HG03439 (cell line): ENCODE measurements at regions not wholly inside any gene's neighbourhood (a gene's known extent, or its start where the extent isn't known, plus 50 kb on each side); places are given as distances from the start of the nearest gene placed in this dataset.
"Not testable (repeated sequence)": the region's sequence is repeated elsewhere in the genome, so short reads cannot be mapped to it uniquely, and the experiment has no call there.

Experiments
- ATAC-seq: cut with Tn5 transposase; IDR thresholded peaks from one replicate; pipeline ENCODE4 v1.9.1; 2021; ENCODE audit warnings: mild to moderate bottlenecking, moderate library complexity; ENCODE audit not compliant: unreplicated experiment

- no peak for ATAC-seq
Observed at GRCh38 chr4:60718874-60719273, 481.3 kb upstream of the ADGRL3 start.

GRCh38 chr4:60721685-60722084 lies 478.4 kb upstream of the ADGRL3 start:
- ATAC-seq: no peak

GRCh38 chr4:60723796-60724195 lies 476.3 kb upstream of the ADGRL3 start:
- no peak for ATAC-seq

- ATAC-seq: no peak
Observed at GRCh38 chr4:60724623-60725022, 475.5 kb upstream of the ADGRL3 start.

GRCh38 chr4:60726779-60727178 lies 473.3 kb upstream of the ADGRL3 start:
- ATAC-seq: no peak

DNA sequence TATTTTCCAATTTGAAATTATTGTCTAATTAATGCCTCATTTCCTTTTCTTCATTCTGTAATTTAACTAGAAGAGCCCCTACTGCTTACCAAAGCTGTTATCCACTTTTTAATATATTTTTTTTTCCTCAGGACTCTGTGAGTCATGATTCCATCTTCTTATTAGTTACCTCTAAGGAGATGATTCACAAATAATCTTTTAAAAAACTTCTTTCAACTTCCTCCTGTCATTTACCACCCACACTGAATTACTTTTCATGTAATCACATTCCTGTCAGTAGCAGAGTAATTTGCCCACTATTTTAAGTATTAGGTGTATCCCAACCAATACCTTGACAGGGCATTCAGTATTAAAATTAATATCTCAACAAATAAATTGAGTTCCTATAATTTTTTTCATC lies 470.9 kb upstream of the ADGRL3 start:
- no peak for ATAC-seq

DNA sequence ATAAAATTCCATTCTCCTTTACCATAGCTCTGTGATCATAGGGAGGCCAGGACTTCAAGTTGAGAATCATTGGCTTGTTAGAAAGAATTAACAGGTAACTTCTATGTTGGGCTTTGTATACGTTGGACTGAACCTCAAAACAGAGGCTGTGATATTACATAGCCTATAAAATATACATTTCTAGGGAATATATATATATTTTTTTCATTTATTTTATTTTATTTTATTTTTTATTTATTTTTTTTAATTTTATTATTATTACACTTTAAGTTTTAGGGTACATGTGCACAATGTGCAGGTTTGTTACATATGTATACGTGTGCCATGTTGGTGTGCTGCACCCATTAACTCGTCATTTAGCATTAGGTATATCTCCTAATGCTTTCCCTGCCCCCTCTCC lies 470.4 kb upstream of the ADGRL3 start:
- ATAC-seq: not testable (repeated sequence)

DNA sequence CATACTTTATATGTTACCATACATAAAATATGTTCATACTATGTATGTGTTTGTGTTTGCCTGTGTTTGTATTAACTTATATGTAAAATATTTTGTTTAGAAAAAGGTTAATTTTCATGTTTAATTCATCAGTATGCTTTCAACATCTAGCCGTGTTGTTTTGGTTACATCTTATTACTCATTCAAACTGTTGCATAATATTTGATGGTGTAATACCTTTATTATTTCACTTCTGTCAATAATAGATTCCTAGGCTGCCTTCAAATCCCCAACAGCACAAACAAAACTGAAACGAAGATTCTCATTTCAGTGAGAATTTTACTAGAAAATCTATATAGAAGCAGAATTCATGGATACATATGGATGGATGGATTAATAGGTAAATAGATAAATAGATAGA lies 462.3 kb upstream of the ADGRL3 start:
- no peak for ATAC-seq

GRCh38 chr4:60743654-60744053 lies 456.5 kb upstream of the ADGRL3 start:
- ATAC-seq: no peak

DNA sequence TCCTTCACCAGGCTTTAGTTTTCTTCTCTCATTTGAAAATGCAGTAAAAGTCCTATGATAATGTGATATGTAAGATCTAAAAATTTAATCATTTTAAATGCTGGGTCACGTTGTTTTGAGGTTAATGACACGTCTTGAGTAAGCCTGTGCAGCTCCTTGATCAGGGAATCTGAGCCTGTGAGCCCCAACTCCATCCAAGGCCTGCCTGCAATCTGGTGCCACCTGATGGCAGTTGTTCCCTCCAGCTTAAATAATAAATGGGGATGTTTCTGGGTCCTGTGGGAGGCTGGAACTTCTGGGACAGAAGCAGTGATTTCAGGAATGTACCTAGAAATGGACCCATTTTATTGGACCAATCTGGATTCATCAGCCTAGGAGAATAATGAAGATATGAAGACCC lies 455.4 kb upstream of the ADGRL3 start:
- ATAC-seq: no peak

DNA sequence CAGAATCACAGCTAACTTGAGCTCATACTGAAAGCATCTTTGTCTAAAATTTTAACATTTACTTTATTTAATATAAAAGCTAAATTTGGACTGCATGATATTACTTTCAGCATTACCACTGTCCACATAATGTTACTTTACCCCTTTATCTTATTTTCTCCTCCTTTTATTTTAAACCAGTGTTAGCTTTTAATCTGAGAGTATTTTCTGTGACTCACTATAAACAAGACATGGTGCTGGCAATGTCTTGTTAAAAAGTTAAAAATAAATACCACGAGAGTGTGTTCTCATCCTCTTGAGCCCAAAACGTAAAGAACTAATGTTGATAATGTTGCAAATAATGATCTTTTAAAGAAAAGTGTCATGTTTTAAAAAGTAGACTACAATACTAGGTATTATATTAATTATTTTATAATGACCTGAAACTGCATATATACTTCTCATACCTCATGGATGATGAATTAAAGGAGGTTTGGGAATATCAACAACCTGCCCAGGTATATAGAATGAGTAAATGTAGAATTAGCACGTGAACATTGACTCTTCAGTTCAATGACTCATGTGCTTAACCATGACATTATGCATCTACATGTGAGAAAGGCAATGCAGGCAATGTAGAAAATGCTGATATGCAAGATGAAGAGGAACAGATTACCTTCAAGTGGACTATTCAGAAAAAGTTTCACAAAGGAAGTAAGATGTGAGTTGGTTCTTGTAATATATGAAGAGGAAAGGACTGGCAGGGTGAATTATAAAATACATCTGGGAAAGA lies 454.1 kb upstream of the ADGRL3 start:
- ATAC-seq: no peak

GRCh38 chr4:60750962-60751361 lies 449.2 kb upstream of the ADGRL3 start:
- no peak for ATAC-seq

GRCh38 chr4:60757986-60758680 lies 442.0 kb upstream of the ADGRL3 start:
- no peak for ATAC-seq

DNA sequence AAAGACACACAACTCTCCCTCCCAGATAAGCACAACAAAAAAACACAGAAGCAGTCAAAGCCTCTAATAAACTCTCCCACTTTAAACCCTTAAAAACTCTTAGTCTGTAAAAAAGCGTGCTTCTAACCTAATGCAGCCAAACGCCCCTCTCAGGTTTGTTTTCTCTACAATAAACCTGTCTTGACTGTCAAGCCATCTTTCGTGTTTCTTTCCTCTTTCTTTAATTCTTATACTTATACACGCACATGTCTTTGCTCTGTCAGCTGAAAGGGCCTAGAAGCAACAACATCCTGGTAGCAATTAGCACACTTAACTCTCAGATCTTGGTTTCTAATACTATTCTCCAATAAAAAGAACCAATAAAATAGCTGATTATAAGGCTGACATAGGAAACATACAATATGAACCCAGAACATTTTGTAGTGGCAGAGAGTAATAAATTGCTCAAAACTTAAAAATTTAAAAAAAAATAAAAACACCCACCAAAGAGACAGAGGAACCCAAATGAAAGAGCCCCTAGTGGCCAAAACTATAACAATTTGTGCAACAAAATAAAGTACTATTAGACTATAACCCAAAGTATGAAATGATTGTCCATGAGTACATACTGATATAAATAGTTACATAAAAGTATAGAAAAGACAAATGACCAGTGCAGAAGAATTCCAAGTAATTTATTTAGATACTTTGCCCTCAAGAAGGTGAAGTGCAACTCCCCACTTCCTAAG lies 440.4 kb upstream of the ADGRL3 start:
- no peak for ATAC-seq

DNA sequence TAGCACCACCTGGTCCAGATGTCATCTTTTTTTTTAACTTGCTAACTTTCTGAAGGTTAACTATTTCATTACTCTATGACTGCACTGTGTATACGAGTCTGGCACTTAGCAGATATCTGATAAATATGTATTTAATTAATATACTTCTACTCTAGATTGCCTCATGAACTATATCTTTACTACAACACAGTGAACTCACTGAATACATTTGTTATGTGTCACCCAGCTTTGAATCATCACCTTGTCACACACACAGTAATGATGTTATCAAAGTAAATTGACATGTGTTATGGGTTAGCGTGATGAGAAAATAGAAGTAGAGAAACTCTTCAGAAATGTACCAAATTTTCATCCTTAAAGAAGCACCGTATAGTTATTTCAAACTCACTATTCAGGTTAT lies 419.3 kb upstream of the ADGRL3 start:
- no peak for ATAC-seq

- no peak for ATAC-seq
Observed at GRCh38 chr4:60790608-60791007, 409.5 kb upstream of the ADGRL3 start.

DNA sequence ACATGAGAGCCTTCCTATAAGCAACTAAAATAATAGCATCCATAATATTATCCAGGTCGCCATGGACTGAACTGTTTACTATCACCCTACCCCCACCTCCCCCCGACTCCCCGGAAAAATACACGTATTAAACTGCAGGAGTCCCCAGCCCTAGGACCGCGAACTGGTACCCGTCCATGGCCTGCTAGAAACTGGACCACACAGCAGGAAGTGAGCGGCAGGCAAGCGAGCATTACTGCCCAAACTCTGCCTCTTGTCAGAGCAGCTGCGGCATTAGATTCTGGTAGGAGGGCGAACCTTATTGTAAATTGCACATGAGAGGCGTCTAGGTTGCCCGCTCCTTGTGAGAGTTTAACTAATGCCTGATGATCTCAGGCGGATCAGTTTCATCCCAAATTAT lies 405.8 kb upstream of the ADGRL3 start:
- ATAC-seq: no peak

DNA sequence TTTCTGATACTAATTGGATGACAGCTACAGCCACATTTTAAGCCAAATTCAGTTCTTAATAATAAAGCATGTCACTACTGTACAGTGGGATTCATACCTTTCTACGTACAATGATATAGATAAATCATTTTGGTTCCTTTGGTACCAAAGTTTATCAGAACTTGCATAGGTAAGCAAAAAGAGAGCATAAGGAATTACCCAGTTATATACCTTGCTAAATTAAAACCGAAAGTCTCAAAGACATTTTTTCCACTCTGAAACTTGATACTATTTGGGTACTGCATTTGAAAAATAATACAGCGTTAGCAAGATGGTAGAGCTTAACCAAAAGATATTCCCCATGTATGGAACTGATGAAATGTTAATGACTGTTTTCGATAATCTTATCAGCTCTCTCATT lies 400.9 kb upstream of the ADGRL3 start:
- ATAC-seq: no peak

DNA sequence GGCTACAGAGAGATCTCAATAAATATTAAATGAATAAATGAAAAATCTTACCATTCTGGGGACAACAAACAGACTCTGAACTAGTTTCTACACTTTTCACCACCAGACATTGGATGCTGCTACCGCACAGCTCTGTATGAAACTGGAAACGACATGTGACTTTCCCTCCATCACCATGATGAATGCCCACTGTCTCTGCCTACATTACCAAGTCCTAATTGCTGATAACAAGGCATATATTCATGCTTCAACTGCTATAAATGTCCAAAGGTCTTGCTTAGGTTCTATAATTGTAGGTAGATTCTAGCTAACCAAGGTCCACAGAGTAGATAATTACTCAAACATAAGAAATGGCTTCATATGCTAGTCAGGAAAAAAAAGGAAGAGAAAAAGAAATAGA lies 399.4 kb upstream of the ADGRL3 start:
- ATAC-seq: no peak

DNA sequence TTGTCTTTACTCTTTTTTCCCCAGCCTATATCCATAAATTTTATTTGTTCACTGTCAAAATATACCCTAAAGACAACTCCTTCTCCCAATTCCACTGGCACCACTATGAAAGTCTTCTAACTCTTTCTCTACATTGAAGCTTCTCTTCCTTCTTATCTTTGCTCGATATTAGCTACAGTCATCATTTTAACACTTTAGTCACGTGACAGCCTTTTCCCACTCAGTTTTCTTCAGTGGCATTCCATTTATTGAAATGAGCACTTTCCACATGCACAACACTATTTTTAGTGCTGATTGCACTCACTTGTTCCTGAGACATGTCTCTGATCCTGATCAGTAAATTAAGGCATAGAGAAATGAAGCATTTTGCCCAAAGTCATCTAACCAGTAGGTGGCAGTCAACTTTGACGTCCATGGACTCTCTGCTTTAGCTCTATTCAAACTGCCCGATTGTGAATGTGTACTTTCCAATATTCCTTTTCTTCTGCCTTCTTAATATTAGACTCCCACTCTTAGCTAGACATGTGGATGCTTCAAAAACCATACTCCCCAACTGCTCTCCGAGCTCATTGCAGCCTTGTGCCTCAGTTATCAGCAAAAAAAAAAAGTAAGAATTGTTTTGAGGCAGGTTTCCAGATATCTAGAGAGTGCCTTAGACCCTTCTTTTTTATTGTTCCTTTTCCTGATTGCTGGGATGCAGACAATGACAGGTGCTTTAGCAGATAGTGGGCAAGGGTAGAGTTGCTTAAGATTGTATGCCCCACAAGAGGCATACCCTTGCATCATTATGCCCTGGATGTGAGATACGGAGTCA lies 394.4 kb upstream of the ADGRL3 start:
- no peak for ATAC-seq
